ENCODE measurements at regions not wholly inside any gene's neighbourhood (a gene's known extent, or its start where the extent isn't known, plus 50 kb on each side); places are given as distances from the start of the nearest gene placed in this dataset.

DNA sequence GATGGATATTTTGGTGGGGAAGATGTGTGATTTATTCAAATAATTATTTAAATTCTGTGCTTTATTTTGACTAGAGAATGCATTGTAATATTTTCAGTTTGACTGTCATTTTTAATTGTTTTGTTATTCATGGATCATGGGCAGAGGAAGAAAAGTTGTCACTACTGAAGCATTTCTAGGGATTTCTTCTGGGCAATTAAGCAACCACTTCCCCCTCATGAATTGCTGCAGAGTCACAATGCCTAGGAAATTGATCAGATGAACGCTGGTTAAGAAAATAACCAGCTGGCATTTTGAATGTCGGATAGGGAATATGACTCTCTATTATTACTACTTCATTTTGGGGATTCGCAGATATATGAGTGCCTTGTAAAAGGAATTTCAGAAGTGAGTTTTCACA is 283.3 kb downstream of the IL15 start:
- DNase-seq, result no peak

- DNase-seq, result no peak
These were observed 284.9 kb downstream of the IL15 start for GRCh38 chr4:141921293-141921692.

DNA sequence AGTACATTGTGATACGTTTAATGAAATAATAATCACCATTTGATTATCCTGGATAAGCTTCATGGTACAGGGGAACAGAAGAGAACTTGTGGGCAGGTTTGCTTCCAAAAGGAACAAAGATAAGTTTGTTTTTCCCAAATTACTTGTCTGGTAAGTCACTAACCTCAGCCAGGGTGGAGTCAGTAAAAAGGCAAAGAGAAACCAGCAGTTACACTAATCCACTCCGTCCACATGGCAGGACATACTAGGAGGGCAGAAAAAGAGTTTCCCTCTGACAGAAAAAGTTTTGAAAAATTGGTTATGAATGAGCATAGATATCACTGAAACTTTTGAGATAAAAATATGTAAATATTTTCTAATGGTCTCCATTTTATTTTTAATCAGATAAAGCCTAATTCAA is 285.9 kb downstream of the IL15 start:
- DNase-seq, result no peak

- no peak for DNase-seq
These were observed 290.0 kb downstream of the IL15 start for GRCh38 chr4:141926406-141926805.

GRCh38 chr4:141932490-141932889 is 296.1 kb downstream of the IL15 start:
- DNase-seq, result no peak

- no peak for DNase-seq
These were observed 297.6 kb downstream of the IL15 start for GRCh38 chr4:141933978-141934377.

GRCh38 chr4:141955696-141956095 is 319.3 kb downstream of the IL15 start:
- DNase-seq, result no peak

DNA sequence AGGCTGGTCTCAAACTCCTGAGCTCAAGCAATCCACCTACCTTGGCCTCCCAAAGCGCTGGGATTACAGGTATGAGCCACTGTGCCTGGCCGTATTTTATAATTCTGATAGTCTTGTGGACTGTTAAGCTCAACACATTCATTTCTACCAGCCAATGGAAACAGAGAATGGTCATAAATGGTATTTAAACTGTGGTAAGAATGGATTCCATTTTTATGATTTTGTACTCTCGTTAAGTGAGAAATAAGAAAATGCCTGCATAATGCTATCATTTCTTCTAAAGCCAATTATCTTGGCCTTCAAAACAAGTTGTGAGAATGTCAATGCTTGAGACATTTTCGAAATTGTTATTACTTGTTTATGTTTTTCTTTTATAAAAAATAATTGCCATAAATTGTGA is 321.0 kb downstream of the IL15 start:
- no peak for DNase-seq

- DNase-seq, result no peak
These were observed 326.1 kb downstream of the IL15 start for GRCh38 chr4:141962486-141962885.

- no peak for DNase-seq
These were observed 335.5 kb downstream of the IL15 start for GRCh38 chr4:141971869-141972268.

DNA sequence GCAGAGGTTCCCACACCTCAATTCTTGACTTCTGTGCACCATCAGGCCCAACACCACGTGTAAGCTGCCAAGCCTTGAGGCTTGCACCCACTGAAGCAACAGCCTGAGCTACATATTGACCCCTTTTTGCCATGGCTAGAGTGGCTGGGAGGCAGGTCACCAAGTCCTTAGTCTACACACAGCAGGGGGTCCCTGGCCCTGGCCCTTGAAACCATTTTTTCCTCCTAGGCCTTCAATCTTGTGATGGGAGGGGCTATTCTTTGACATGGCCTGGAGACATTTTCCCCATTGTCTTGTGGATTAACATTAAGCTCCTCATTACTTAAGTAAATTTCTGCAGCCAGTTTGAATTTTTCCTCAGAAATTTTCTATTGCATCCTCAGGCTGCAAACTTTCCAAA is 336.6 kb downstream of the IL15 start:
- no peak for DNase-seq

Data from amygdala (tissue), 56 donors.